Tibial nerve (tissue), 3 donors: ENCODE measurements at regions not wholly inside any gene's neighbourhood (a gene's known extent, or its start where the extent isn't known, plus 50 kb on each side); places are given as distances from the start of the nearest gene placed in this dataset.

Experiments used
- POLR2A ChIP-seq, 2 donors: fragments of 450-650 bp; IDR thresholded peaks; one replicate each; pipeline ENCODE4 v1.6.1; 2017; ENCODE audit warnings: antibody characterized with exemption in 2 of 2, mild to moderate bottlenecking in 2 of 2, moderate library complexity in 2 of 2
- TF ChIP-seq, protein P1 (sequence below), 5 experiments: fragments of 200-600 bp in 3 of 5; fragments of 450-650 bp in 2 of 5; sonication (generic) in 3 of 5; IDR thresholded peaks; one replicate each; pipeline ENCODE4 v1.5.1; 2016 to 2019; ENCODE audit warnings: antibody characterized with exemption in 5 of 5, mild to moderate bottlenecking in 3 of 5, moderate library complexity in 2 of 5

DNA sequence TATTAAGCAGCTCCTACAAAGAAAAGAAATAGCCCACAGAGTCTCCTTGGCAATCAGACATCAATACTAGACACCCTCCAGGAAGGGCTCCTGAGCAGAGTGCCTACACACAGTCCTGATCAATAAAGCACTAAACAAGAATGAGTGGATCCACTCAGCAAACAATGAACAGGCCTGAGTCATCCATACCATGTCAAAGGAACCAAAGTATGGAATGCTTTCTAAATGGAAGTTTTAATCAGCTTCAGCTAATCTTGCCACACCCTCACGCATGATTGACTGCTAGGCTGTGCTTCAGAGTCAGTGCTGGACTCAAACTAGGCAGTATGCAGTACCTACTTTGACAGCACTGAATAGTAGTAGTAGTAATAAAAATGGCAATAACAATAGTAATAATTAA lies 392.7 kb upstream of the HTR2A start:
- TF ChIP-seq, protein P1, sequence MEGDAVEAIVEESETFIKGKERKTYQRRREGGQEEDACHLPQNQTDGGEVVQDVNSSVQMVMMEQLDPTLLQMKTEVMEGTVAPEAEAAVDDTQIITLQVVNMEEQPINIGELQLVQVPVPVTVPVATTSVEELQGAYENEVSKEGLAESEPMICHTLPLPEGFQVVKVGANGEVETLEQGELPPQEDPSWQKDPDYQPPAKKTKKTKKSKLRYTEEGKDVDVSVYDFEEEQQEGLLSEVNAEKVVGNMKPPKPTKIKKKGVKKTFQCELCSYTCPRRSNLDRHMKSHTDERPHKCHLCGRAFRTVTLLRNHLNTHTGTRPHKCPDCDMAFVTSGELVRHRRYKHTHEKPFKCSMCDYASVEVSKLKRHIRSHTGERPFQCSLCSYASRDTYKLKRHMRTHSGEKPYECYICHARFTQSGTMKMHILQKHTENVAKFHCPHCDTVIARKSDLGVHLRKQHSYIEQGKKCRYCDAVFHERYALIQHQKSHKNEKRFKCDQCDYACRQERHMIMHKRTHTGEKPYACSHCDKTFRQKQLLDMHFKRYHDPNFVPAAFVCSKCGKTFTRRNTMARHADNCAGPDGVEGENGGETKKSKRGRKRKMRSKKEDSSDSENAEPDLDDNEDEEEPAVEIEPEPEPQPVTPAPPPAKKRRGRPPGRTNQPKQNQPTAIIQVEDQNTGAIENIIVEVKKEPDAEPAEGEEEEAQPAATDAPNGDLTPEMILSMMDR (IDR thresholded peaks at IDR 0.05), result no peak
- no peak for TF ChIP-seq POLR2A (IDR thresholded peaks at IDR 0.05)
